SW 1271 (cell line): ENCODE measurements at regions not wholly inside any gene's neighbourhood (a gene's known extent, or its start where the extent isn't known, plus 50 kb on each side); places are given as distances from the start of the nearest gene placed in this dataset.

ENCODE experiments used
- DNase-seq, 2 experiments: peaks; one replicate each; lab custom pipeline; 2025; lab: John Stamatoyannopoulos, UW

GRCh38 chr3:150091626-150092025 is 120.9 kb upstream of the PFN2 start:
- DNase-seq = no peak

- no peak for DNase-seq
Measured at GRCh38 chr3:150090877-150091276, 120.2 kb upstream of the PFN2 start.

GRCh38 chr3:150090006-150090405 is 119.3 kb upstream of the PFN2 start:
- no peak for DNase-seq

- no peak for DNase-seq
Measured at GRCh38 chr3:150084128-150084527, 113.4 kb upstream of the PFN2 start.

- DNase-seq = no peak
Measured at GRCh38 chr3:150083655-150084042, 113.0 kb upstream of the PFN2 start.

GRCh38 chr3:150082898-150083654 is 112.4 kb upstream of the PFN2 start:
- no peak for DNase-seq

GRCh38 chr3:150081084-150081483 is 110.4 kb upstream of the PFN2 start:
- DNase-seq = no peak

GRCh38 chr3:150080058-150080730 is 109.5 kb upstream of the PFN2 start:
- DNase-seq = no peak

GRCh38 chr3:150079029-150079739 is 108.5 kb upstream of the PFN2 start:
- no peak for DNase-seq

- DNase-seq = no peak
Measured at GRCh38 chr3:150077581-150078247, 107.0 kb upstream of the PFN2 start.

GRCh38 chr3:150077107-150077506 is 106.4 kb upstream of the PFN2 start:
- DNase-seq = no peak

GRCh38 chr3:150076443-150076842 is 105.7 kb upstream of the PFN2 start:
- DNase-seq = no peak

GRCh38 chr3:150075417-150075865 is 104.7 kb upstream of the PFN2 start:
- no peak for DNase-seq

- DNase-seq = no peak
Measured at GRCh38 chr3:150074697-150075416, 104.2 kb upstream of the PFN2 start.

GRCh38 chr3:150074277-150074676 is 103.6 kb upstream of the PFN2 start:
- DNase-seq = no peak

- no peak for DNase-seq
Measured at GRCh38 chr3:150073513-150073912, 102.8 kb upstream of the PFN2 start.

GRCh38 chr3:150073031-150073430 is 102.3 kb upstream of the PFN2 start:
- no peak for DNase-seq

- no peak for DNase-seq
Measured at GRCh38 chr3:150072576-150072975, 101.9 kb upstream of the PFN2 start.

- DNase-seq = no peak
Measured at GRCh38 chr3:150070271-150070670, 99.6 kb upstream of the PFN2 start.

GRCh38 chr3:150069633-150070032 is 98.9 kb upstream of the PFN2 start:
- DNase-seq = no peak

- DNase-seq = no peak
Measured at GRCh38 chr3:150069154-150069527, 98.4 kb upstream of the PFN2 start.
